Esophagus squamous epithelium (tissue), 4 donors: ENCODE measurements at regions not wholly inside any gene's neighbourhood (a gene's known extent, or its start where the extent isn't known, plus 50 kb on each side); places are given as distances from the start of the nearest gene placed in this dataset.

Experiments used
- CTCF ChIP-seq, 6 experiments: fragments of 450-650 bp in 4 of 6; fragments of 200-600 bp in 2 of 6; sonication (generic) in 2 of 6; IDR thresholded peaks; one replicate each; pipeline ENCODE4 v1.5.1; 2016 to 2019; ENCODE audit warnings: antibody characterized with exemption in 6 of 6, mild to moderate bottlenecking in 4 of 6, moderate library complexity in 4 of 6
- POLR2A ChIP-seq, 4 donors: fragments of 450-650 bp; IDR thresholded peaks; one replicate each; pipeline ENCODE4 v1.6.1; 2017; ENCODE audit warnings: antibody characterized with exemption in 4 of 4, mild to moderate bottlenecking in 4 of 4, moderate library complexity in 3 of 4

GRCh38 chr13:73955977-73956500, 178.2 kb downstream of the KLF12 start:
- no peak for TF ChIP-seq POLR2A (IDR thresholded peaks at IDR 0.05)
- no peak for TF ChIP-seq CTCF (IDR thresholded peaks at IDR 0.05)
